ENCODE measurements at regions not wholly inside any gene's neighbourhood (a gene's known extent, or its start where the extent isn't known, plus 50 kb on each side); places are given as distances from the start of the nearest gene placed in this dataset.
A peak's percentile ranks its signal among the peaks of the same experiment; 100 is the strongest.

- TF ChIP-seq NONO (IDR thresholded peaks at IDR 0.05) (no peak), NONO (CRISPR knock-in tag; conservative IDR thresholded peaks at IDR 0.05) (no peak), PPARG (CRISPR knock-in tag; conservative IDR thresholded peaks at IDR 0.05) (0 out of 2 replicates have a peak, but pooled peaks have one; percentile 38), ASH2L (IDR thresholded peaks at IDR 0.05; ENCODE audit: insufficient read length, low read depth, low read length) (no peak), WIZ (CRISPR knock-in tag; IDR thresholded peaks at IDR 0.05) (peak; percentile 58; the same call in 1 of the 2 replicates), ZNF749 (CRISPR knock-in tag; IDR thresholded peaks at IDR 0.05; ENCODE audit: borderline replicate concordance) (no peak), ISX (CRISPR knock-in tag; conservative IDR thresholded peaks at IDR 0.05) (no peak), SOX6 (IDR thresholded peaks at IDR 0.05) (no peak), SOX6 (CRISPR knock-in tag; IDR thresholded peaks at IDR 0.05) (no peak), SOX13 (IDR thresholded peaks at IDR 0.05) (no peak), SOX13 (CRISPR knock-in tag; conservative IDR thresholded peaks at IDR 0.05 in 1 of 2, IDR thresholded peaks at IDR 0.05 in 1 of 2) (peak in 1 of 2 experiments; percentile 39; a peak in 1 of 4 replicates), HMG20A (CRISPR knock-in tag; IDR thresholded peaks at IDR 0.05; ENCODE audit: borderline replicate concordance) (peak; percentile 29; the same call in 1 of the 2 replicates), NCOR1 (IDR thresholded peaks at IDR 0.05; ENCODE audit: borderline replicate concordance, low read length) (peak; percentile 55; the same call in 1 of the 2 replicates), ZGPAT (CRISPR knock-in tag; IDR thresholded peaks at IDR 0.05) (no peak), ZZZ3 (CRISPR knock-in tag; IDR thresholded peaks at IDR 0.05; ENCODE audit: borderline replicate concordance) (no peak), CEBPG (CRISPR knock-in tag; IDR thresholded peaks at IDR 0.05) (peak; percentile 89), ZNF644 (CRISPR knock-in tag; IDR thresholded peaks at IDR 0.05; ENCODE audit: low read depth) (peak; percentile 72), ZBTB21 (CRISPR knock-in tag; IDR thresholded peaks at IDR 0.05) (0 out of 2 replicates have a peak, but pooled peaks have one; percentile 12), YEATS2 (CRISPR knock-in tag; IDR thresholded peaks at IDR 0.05; ENCODE audit: borderline replicate concordance) (no peak)
- TF ChIP-seq, protein P1, sequence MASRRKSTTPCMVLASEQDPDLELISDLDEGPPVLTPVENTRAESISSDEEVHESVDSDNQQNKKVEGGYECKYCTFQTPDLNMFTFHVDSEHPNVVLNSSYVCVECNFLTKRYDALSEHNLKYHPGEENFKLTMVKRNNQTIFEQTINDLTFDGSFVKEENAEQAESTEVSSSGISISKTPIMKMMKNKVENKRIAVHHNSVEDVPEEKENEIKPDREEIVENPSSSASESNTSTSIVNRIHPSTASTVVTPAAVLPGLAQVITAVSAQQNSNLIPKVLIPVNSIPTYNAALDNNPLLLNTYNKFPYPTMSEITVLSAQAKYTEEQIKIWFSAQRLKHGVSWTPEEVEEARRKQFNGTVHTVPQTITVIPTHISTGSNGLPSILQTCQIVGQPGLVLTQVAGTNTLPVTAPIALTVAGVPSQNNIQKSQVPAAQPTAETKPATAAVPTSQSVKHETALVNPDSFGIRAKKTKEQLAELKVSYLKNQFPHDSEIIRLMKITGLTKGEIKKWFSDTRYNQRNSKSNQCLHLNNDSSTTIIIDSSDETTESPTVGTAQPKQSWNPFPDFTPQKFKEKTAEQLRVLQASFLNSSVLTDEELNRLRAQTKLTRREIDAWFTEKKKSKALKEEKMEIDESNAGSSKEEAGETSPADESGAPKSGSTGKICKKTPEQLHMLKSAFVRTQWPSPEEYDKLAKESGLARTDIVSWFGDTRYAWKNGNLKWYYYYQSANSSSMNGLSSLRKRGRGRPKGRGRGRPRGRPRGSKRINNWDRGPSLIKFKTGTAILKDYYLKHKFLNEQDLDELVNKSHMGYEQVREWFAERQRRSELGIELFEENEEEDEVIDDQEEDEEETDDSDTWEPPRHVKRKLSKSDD (CRISPR knock-in tag; IDR thresholded peaks at IDR 0.05; ENCODE audit: low read depth) = no peak
- TF ChIP-seq, protein P2, sequence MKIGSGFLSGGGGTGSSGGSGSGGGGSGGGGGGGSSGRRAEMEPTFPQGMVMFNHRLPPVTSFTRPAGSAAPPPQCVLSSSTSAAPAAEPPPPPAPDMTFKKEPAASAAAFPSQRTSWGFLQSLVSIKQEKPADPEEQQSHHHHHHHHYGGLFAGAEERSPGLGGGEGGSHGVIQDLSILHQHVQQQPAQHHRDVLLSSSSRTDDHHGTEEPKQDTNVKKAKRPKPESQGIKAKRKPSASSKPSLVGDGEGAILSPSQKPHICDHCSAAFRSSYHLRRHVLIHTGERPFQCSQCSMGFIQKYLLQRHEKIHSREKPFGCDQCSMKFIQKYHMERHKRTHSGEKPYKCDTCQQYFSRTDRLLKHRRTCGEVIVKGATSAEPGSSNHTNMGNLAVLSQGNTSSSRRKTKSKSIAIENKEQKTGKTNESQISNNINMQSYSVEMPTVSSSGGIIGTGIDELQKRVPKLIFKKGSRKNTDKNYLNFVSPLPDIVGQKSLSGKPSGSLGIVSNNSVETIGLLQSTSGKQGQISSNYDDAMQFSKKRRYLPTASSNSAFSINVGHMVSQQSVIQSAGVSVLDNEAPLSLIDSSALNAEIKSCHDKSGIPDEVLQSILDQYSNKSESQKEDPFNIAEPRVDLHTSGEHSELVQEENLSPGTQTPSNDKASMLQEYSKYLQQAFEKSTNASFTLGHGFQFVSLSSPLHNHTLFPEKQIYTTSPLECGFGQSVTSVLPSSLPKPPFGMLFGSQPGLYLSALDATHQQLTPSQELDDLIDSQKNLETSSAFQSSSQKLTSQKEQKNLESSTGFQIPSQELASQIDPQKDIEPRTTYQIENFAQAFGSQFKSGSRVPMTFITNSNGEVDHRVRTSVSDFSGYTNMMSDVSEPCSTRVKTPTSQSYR (CRISPR knock-in tag; IDR thresholded peaks at IDR 0.05; ENCODE audit: borderline replicate concordance) = peak; percentile 19; the same call in 1 of the 2 replicates
- TF ChIP-seq, protein P3, sequence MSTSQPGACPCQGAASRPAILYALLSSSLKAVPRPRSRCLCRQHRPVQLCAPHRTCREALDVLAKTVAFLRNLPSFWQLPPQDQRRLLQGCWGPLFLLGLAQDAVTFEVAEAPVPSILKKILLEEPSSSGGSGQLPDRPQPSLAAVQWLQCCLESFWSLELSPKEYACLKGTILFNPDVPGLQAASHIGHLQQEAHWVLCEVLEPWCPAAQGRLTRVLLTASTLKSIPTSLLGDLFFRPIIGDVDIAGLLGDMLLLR (CRISPR knock-in tag; IDR thresholded peaks at IDR 0.05) = no peak
- TF ChIP-seq, protein P4, sequence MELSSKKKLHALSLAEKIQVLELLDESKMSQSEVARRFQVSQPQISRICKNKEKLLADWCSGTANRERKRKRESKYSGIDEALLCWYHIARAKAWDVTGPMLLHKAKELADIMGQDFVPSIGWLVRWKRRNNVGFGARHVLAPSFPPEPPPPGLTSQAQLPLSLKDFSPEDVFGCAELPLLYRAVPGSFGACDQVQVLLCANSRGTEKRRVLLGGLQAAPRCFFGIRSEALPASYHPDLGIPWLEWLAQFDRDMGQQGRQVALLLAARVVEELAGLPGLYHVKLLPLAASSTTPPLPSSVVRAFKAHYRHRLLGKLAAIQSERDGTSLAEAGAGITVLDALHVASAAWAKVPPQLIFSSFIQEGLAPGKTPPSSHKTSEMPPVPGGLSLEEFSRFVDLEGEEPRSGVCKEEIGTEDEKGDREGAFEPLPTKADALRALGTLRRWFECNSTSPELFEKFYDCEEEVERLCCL (CRISPR knock-in tag; IDR thresholded peaks at IDR 0.05; ENCODE audit: borderline replicate concordance) = no peak
These were observed 226.6 kb upstream of the DIO3 start (continued) for GRCh38 chr14:101334656-101335055.
